ENCODE measurements at regions not wholly inside any gene's neighbourhood (a gene's known extent, or its start where the extent isn't known, plus 50 kb on each side); places are given as distances from the start of the nearest gene placed in this dataset.

GRCh38 chr4:156052116-156052515 lies 98.5 kb upstream of the CTSO start:
- DNase-seq, result no peak

GRCh38 chr4:156038772-156039171 lies 85.1 kb upstream of the CTSO start:
- no peak for DNase-seq

- DNase-seq, result no peak
Measured at GRCh38 chr4:156036496-156036895, 82.8 kb upstream of the CTSO start.

GRCh38 chr4:156029691-156030090 lies 76.0 kb upstream of the CTSO start:
- no peak for DNase-seq

- no peak for DNase-seq
Measured at GRCh38 chr4:156021298-156021697, 67.6 kb upstream of the CTSO start.

GRCh38 chr4:156019246-156019645 lies 65.6 kb upstream of the CTSO start:
- no peak for DNase-seq

GRCh38 chr4:156018383-156018782 lies 64.7 kb upstream of the CTSO start:
- DNase-seq, result no peak

GRCh38 chr4:156015781-156016180 lies 62.1 kb upstream of the CTSO start:
- DNase-seq, result no peak

- DNase-seq, result no peak
Measured at GRCh38 chr4:156006192-156006591, 52.5 kb upstream of the CTSO start.
